ENCODE measurements at regions not wholly inside any gene's neighbourhood (a gene's known extent, or its start where the extent isn't known, plus 50 kb on each side); places are given as distances from the start of the nearest gene placed in this dataset.
"Not testable (repeated sequence)": the region's sequence is repeated elsewhere in the genome, so short reads cannot be mapped to it uniquely, and the experiment has no call there.

DNA sequence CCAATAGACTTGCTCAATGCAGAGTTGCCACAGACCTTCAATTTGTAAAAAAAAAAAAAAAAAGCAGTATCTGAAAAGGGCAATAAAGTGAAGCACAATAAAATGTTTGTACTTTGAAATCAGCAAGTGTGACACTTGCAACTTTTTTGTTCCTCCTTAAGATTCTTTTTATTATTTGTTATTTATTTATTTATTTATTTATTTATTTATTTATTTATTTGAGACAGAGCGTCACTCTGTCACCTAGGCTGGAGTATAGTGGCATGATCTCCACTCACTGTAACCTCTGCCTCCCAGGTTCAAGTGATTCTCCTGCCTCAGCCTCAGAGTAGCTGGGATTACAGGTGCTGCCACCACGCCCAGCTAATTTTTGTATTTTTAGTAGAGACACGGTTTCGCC lies 416.5 kb upstream of the RORB start:
- CTCF ChIA-PET, H3K9me3 Mint-ChIP-seq: not testable (repeated sequence)

DNA sequence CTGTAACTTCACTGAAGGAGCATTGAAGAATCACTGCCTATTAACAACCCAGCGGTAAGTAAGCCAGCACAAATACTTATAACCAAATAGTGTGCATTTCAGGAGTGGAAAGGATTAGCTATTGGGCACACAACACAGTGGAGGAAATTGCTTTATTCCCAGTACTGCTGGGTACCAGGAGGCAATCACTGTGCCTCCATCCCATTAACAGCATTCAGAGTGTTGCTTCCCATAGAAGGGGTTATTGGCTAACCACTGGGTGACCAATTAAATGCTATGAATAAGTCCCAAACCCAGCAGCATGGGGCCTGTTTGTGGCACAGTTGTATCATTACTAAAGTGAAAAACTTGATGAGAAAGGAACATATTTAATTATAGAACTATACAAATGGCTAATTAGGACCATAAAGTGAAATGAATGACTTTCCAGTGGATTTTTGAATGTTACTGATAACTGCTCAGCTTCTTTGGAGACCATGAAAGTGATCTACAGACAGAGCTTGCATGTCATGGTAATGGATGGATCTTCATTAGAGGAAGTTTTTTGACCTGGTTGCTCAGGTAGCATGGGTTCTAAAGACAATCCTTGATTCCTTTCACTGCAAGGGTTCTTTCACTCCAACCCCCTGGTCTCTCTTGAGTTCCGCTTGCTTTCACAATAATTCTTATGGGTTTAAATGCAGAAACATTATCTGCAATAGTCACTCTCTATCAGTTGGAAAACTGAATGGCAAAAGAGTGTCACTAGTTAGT lies 413.3 kb upstream of the RORB start:
- ChIA-PET CTCF (no interaction called here), POLR2A (no interaction called here)
- H3K9me3 ChIP-seq (ENCODE audit: low read length): no peaks in the 10 kb centered on the region
- no peak overlapping the region for H3K4me3 ChIP-seq (ENCODE audit: low read length)
- H3K4me1 ChIP-seq (ENCODE audit: insufficient read depth, low read length): no peaks in the 10 kb centered on the region
- H3K4me1 Mint-ChIP-seq: no peaks in the 10 kb centered on the region
- no peaks in the 10 kb centered on the region for H3K27me3 Mint-ChIP-seq
- no peak overlapping the region for H3K4me3 Mint-ChIP-seq
- peaks cover 0 to 3% (median 0%) of the 10 kb centered on the region in 5 donors for H3K9me3 Mint-ChIP-seq
- no peak overlapping the region for H3K27ac ChIP-seq (ENCODE audit: low read depth, low read length)
- no peak for DNase-seq
- peaks cover 0 to 4% (median 0%) of the 10 kb centered on the region in 3 donors for H3K36me3 Mint-ChIP-seq
- no peaks in the 10 kb centered on the region for H3K36me3 ChIP-seq (ENCODE audit: insufficient read depth, low read length)
- no peak overlapping the region for H3K27ac Mint-ChIP-seq
- H3K27me3 ChIP-seq (ENCODE audit: insufficient read depth, low read length, poor library complexity, severe bottlenecking): no peaks in the 10 kb centered on the region

More for the DNA sequence above, 416.5 kb upstream of the RORB start:
- H3K9me3 ChIP-seq (ENCODE audit: low read length); H3K27ac Mint-ChIP-seq; H3K36me3 Mint-ChIP-seq; H3K27me3 ChIP-seq (ENCODE audit: insufficient read depth, low read length, poor library complexity, severe bottlenecking); POLR2A ChIA-PET; H3K4me3 ChIP-seq (ENCODE audit: low read length); DNase-seq; H3K27me3 Mint-ChIP-seq; H3K4me1 Mint-ChIP-seq; H3K36me3 ChIP-seq (ENCODE audit: insufficient read depth, low read length); H3K27ac ChIP-seq (ENCODE audit: low read depth, low read length); H3K4me1 ChIP-seq (ENCODE audit: insufficient read depth, low read length); H3K4me3 Mint-ChIP-seq: not testable (repeated sequence)

DNA sequence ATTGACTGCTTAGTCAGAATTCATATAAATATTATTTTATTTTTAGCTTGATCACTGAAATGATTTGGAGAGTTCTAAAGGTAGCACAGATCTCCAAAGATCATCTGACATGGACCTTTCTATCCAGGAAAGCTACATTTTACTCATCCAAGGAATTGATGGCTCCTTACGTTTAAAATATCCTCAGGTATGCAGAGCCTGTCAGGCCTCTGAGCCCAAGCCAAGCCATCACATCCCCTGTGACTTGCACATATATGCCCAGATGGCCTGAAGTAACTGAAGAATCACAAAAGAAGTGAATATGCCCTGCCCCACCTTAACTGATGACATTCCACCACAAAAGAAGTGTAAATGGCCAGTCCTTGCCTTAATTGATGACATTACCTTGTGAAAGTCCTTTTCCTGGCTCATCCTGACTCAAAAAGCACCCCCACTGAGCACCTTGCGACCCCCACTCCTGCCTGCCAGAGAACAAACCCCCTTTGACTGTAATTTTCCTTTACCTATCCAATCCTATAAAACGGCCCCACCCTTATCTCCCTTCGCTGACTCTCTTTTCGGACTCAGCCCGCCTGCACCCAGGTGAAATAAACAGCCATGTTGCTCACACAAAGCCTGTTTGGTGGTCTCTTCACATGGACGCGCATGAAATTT lies 411.6 kb upstream of the RORB start:
- CTCF ChIA-PET; H3K27me3 Mint-ChIP-seq; H3K9me3 Mint-ChIP-seq; H3K4me1 Mint-ChIP-seq; DNase-seq; H3K36me3 Mint-ChIP-seq; H3K27ac Mint-ChIP-seq; H3K9me3 ChIP-seq (ENCODE audit: low read length); H3K4me3 ChIP-seq (ENCODE audit: low read length); POLR2A ChIA-PET; H3K4me3 Mint-ChIP-seq; H3K36me3 ChIP-seq (ENCODE audit: insufficient read depth, low read length); H3K27ac ChIP-seq (ENCODE audit: low read depth, low read length); H3K4me1 ChIP-seq (ENCODE audit: insufficient read depth, low read length); H3K27me3 ChIP-seq (ENCODE audit: insufficient read depth, low read length, poor library complexity, severe bottlenecking): not testable (repeated sequence)

DNA sequence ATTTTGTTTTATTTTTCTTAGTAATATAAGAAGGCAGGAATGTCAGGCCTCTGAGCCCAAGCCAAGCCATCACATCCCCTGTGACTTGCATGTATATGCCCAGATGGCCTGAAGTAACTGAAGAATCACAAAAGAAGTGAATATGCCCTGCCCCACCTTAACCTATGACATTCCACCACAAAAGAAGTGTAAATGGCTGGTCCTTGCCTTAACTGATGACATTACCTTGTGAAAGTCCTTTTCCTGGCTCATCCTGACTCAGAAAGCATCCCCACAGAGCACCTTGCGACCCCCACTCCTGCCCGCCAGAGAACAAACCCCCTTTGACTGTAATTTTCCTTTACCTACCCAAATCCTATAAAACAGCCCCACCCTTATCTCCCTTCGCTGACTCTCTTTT lies 406.2 kb upstream of the RORB start:
- CTCF ChIA-PET; H3K36me3 Mint-ChIP-seq; DNase-seq; H3K27me3 Mint-ChIP-seq; H3K27me3 ChIP-seq (ENCODE audit: insufficient read depth, low read length, poor library complexity, severe bottlenecking); H3K27ac Mint-ChIP-seq; H3K4me1 ChIP-seq (ENCODE audit: insufficient read depth, low read length); H3K4me3 Mint-ChIP-seq; H3K9me3 ChIP-seq (ENCODE audit: low read length); H3K9me3 Mint-ChIP-seq; H3K36me3 ChIP-seq (ENCODE audit: insufficient read depth, low read length); H3K4me1 Mint-ChIP-seq; H3K4me3 ChIP-seq (ENCODE audit: low read length); H3K27ac ChIP-seq (ENCODE audit: low read depth, low read length); POLR2A ChIA-PET: not testable (repeated sequence)

DNA sequence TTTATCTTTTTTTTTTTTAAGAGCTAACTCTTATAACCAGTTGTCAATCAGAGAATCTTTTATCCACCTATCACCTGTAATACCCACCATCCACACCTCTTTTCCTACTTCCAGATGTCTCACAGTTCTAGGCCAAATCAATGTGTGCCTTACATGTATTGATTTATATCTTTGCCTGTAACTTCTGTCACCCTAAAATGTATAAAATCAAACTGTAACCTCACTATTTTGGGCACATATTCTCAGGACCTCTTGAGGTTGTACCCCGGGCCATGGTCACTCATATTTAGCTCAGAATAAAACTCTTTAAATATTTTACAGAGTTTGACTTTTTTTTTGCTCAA lies 404.7 kb upstream of the RORB start:
- Histone ChIP-seq H3K27me3 (ENCODE audit: insufficient read depth, low read length, poor library complexity, severe bottlenecking) (no peaks in the 10 kb centered on the region), H3K36me3 (ENCODE audit: insufficient read depth, low read length) (no peaks in the 10 kb centered on the region), H3K9me3 (ENCODE audit: low read length) (no peaks in the 10 kb centered on the region), H3K4me1 (ENCODE audit: insufficient read depth, low read length) (no peaks in the 10 kb centered on the region), H3K27ac (ENCODE audit: low read depth, low read length) (no peak overlapping the region), H3K4me3 (ENCODE audit: low read length) (no peak overlapping the region)
- Mint-ChIP-seq H3K9me3 (peaks cover 0 to 8% (median 3%) of the 10 kb centered on the region in 5 donors), H3K4me1 (no peaks in the 10 kb centered on the region), H3K4me3 (no peak overlapping the region), H3K27ac (no peak overlapping the region), H3K27me3 (no peaks in the 10 kb centered on the region), H3K36me3 (no peaks in the 10 kb centered on the region)
- CTCF ChIA-PET: no interaction called here
- DNase-seq: no peak
- POLR2A ChIA-PET: no interaction called here

DNA sequence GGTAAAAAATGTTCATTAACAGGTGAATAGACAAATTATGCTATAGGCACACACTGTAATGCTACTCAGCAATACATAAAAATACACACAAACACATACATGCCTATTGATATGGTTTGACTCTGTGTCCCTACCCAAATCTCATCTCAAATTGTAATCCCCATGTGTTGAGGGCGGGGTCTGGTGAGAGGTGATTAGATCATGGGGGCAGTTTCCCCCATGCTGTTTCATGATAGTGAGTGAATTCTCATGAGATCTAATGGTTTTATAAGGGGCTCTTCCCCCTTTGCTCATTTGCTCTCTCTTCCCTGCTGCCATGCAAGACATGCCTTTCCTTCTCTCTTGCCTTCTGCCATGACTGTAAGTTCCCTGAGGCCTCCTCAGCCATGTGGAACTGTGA lies 403.1 kb upstream of the RORB start:
- CTCF ChIA-PET; H3K4me3 ChIP-seq (ENCODE audit: low read length); H3K9me3 ChIP-seq (ENCODE audit: low read length); H3K9me3 Mint-ChIP-seq; H3K4me3 Mint-ChIP-seq; H3K4me1 Mint-ChIP-seq; H3K27me3 ChIP-seq (ENCODE audit: insufficient read depth, low read length, poor library complexity, severe bottlenecking); H3K27me3 Mint-ChIP-seq; H3K36me3 ChIP-seq (ENCODE audit: insufficient read depth, low read length); DNase-seq; H3K27ac ChIP-seq (ENCODE audit: low read depth, low read length); H3K4me1 ChIP-seq (ENCODE audit: insufficient read depth, low read length); H3K36me3 Mint-ChIP-seq; H3K27ac Mint-ChIP-seq: not testable (repeated sequence)
- POLR2A ChIA-PET: interaction anchor here (0.6 kb wide), 1 partner anchor 95 kb away, joined by 5 read pairs; no protein-coding TSS in a partner anchor

DNA sequence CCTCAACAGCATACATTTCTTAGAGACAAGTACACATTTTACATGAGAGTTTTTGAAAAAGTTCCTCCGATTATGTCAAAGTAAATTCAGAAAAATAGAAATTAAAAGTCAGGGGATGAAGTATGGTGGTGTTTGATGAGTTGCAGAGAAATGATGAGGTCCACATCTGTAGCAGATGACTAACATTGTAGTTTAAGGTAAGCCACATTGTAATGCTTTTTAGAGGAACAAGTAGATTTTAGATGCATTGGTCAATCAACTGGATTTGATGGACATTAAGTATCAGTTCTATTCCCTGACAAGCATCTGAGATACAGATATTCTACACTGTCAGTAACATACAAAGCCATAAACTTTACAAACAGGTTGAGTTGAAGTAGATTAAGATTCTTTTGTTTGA lies 402.4 kb upstream of the RORB start:
- Mint-ChIP-seq H3K36me3 (no peaks in the 10 kb centered on the region), H3K9me3 (peaks cover 0 to 7% (median 4%) of the 10 kb centered on the region in 5 donors), H3K27me3 (no peaks in the 10 kb centered on the region), H3K27ac (no peak overlapping the region), H3K4me3 (no peak overlapping the region), H3K4me1 (no peaks in the 10 kb centered on the region)
- Histone ChIP-seq H3K27me3 (ENCODE audit: insufficient read depth, low read length, poor library complexity, severe bottlenecking) (no peaks in the 10 kb centered on the region), H3K9me3 (ENCODE audit: low read length) (no peaks in the 10 kb centered on the region), H3K4me1 (ENCODE audit: insufficient read depth, low read length) (no peaks in the 10 kb centered on the region), H3K36me3 (ENCODE audit: insufficient read depth, low read length) (no peaks in the 10 kb centered on the region), H3K27ac (ENCODE audit: low read depth, low read length) (no peak overlapping the region), H3K4me3 (ENCODE audit: low read length) (no peak overlapping the region)
- ChIA-PET CTCF (no interaction called here), POLR2A (no interaction called here)
- DNase-seq: no peak

DNA sequence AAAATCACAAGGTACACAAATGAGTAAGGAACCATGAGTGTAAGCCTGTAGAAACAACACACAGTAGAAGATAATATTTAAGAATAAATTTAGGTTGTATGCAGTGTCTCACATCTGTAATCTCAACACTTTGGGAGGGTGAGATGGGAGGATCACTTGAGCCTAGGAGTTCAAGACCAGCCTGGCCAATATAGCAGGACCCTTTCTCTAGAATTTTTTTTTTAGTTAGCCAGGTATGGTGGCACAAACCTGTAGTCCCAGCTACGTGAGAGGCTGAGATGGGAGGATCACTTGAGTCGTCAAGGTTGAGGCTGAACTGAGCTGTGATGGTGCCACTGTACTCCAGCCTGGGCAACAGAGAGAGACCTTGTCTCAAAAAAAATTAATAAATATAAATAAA lies 401.2 kb upstream of the RORB start:
- Mint-ChIP-seq H3K4me3 (no peak overlapping the region), H3K9me3 (peaks cover 0 to 7% (median 3%) of the 10 kb centered on the region in 5 donors), H3K27me3 (no peaks in the 10 kb centered on the region), H3K36me3 (no peaks in the 10 kb centered on the region), H3K4me1 (no peaks in the 10 kb centered on the region), H3K27ac (no peak overlapping the region)
- no peak overlapping the region for H3K27ac ChIP-seq (ENCODE audit: low read depth, low read length)
- ChIA-PET POLR2A (no interaction called here), CTCF (no interaction called here)
- H3K4me1 ChIP-seq (ENCODE audit: insufficient read depth, low read length): no peaks in the 10 kb centered on the region
- DNase-seq: no peak
- no peaks in the 10 kb centered on the region for H3K36me3 ChIP-seq (ENCODE audit: insufficient read depth, low read length)
- no peaks in the 10 kb centered on the region for H3K27me3 ChIP-seq (ENCODE audit: insufficient read depth, low read length, poor library complexity, severe bottlenecking)
- H3K4me3 ChIP-seq (ENCODE audit: low read length): no peak overlapping the region
- H3K9me3 ChIP-seq (ENCODE audit: low read length): no peaks in the 10 kb centered on the region
